HepG2 (cell line): ENCODE measurements at regions not wholly inside any gene's neighbourhood (a gene's known extent, or its start where the extent isn't known, plus 50 kb on each side); places are given as distances from the start of the nearest gene placed in this dataset.

Experiments used
- ATF2 ChIP-seq: sonication (generic); formaldehyde crosslinking; IDR thresholded peaks from 2 replicates; pipeline ENCODE4 v1.4.0; 2020; ENCODE audit warnings: missing genetic modification reagents
- BATF2 ChIP-seq: sonication (generic); formaldehyde crosslinking; IDR thresholded peaks from 2 replicates; pipeline ENCODE4 v1.8.0; 2022; ENCODE audit warnings: mild to moderate bottlenecking, missing genetic modification reagents, moderate library complexity
- ERF ChIP-seq: IDR thresholded peaks from 2 replicates; pipeline ENCODE4 v1.6.1; 2018; ENCODE audit warnings: missing biosample characterization, missing genetic modification reagents
- MAX ChIP-seq: IDR thresholded peaks from 2 replicates; pipeline ENCODE4 v1.6.1; 2012; ENCODE audit warnings: inconsistent platforms
- SRSF1 ChIP-seq: fragments of 200-400 bp; formaldehyde crosslinking; optimal IDR thresholded peaks from 2 replicates; pipeline ENCODE3; 2017; ENCODE audit warnings: mild to moderate bottlenecking, low read depth, low read length, moderate library complexity
- ZBTB44 ChIP-seq: sonication (generic); formaldehyde crosslinking; IDR thresholded peaks from 2 replicates; pipeline ENCODE4 v1.4.0; 2020; ENCODE audit warnings: missing genetic modification reagents
- ZNF124 ChIP-seq: sonication (generic); formaldehyde crosslinking; IDR thresholded peaks from 2 replicates; pipeline ENCODE4 v1.4.0; 2020; ENCODE audit warnings: missing genetic modification reagents
- ZNF337 ChIP-seq: sonication (generic); formaldehyde crosslinking; IDR thresholded peaks from 2 replicates; pipeline ENCODE4 v1.5.1; 2020; ENCODE audit warnings: missing genetic modification reagents, low read depth, mild to moderate bottlenecking, borderline replicate concordance
- ZNF567 ChIP-seq: sonication (generic); formaldehyde crosslinking; IDR thresholded peaks from 2 replicates; pipeline ENCODE4 v1.8.1; 2023; ENCODE audit warnings: mild to moderate bottlenecking, missing genetic modification reagents, borderline replicate concordance

- TF ChIP-seq MAX (no peak), ZNF337 (no peak), ZNF567 (no peak), SRSF1 (no peak), ZNF124 (no peak), ZBTB44 (CRISPR knock-in tag) (no peak), BATF2 (CRISPR knock-in tag) (no peak), ERF (CRISPR knock-in tag) (no peak), ATF2 (no peak)
Observed at GRCh38 chr4:100754751-100755150, 236.9 kb upstream of the EMCN start.
